ENCODE measurements at regions not wholly inside any gene's neighbourhood (a gene's known extent, or its start where the extent isn't known, plus 50 kb on each side); places are given as distances from the start of the nearest gene placed in this dataset.
"Not testable (repeated sequence)": the region's sequence is repeated elsewhere in the genome, so short reads cannot be mapped to it uniquely, and the experiment has no call there.

DNA sequence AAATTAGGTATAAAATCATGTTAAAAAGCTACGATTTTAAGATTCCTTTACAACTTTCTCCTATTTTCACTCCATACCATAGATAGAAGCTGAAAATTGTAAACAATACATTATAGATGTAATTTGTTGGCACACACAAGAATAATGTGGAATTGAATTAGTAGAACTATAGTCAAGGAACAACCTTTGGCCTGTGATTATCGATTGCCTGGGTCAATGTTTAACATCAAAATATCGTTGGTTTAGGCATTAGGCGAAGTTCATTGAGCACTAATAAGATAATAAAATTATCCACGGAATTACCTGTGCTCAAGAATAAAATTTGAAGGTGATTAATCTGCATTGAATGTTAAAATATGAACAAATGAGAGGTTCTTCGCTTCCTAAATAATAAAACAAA lies 455.1 kb upstream of the ZP4 start:
- Histone ChIP-seq H3K9me3 (ENCODE audit: control insufficient read depth, low read depth, low read length) (peaks cover 2% of the 10 kb centered on the region), H3K27me3 (ENCODE audit: control insufficient read depth, insufficient read depth, low read length) (no peaks in the 10 kb centered on the region), H3K4me3 (ENCODE audit: low read length) (no peak overlapping the region), H3K4me1 (ENCODE audit: control insufficient read depth, insufficient read depth, low read length) (no peaks in the 10 kb centered on the region), H3K36me3 (ENCODE audit: control insufficient read depth, insufficient read depth, low read length) (no peaks in the 10 kb centered on the region), H3K27ac (ENCODE audit: low read length) (no peak overlapping the region)
- DNase-seq, result peak in 1 of 2 donors; percentile 69
- WGBS (ENCODE audit: insufficient coverage, low lambda C conversion rate), result 52% methylated on average over 3 of the region's 6 CpGs

DNA sequence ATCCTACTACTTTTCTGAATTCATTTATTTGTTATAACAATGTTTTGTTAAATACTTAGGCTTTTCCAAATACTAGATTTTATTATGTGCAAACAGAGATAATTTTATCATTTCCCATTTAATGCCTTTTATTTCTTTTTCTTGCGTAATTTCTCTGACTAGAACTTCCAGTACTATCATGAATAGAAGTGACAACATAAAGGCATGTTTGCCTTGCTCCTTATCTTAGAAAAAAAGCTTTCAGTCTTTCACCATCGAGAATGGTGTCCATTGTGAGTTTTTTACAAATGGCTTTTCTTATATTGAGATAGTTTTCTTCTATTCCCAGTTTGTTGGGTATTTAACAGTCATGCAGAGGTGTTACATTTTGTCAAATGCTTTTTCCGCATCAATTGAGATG lies 453.1 kb upstream of the ZP4 start:
- DNase-seq, result peak; percentile 9 to 49
- 56% methylated on average over 2 of the region's 3 CpGs for WGBS (ENCODE audit: insufficient coverage, low lambda C conversion rate)
- Histone ChIP-seq H3K27me3 (ENCODE audit: control insufficient read depth, insufficient read depth, low read length) (no peaks in the 10 kb centered on the region), H3K9me3 (ENCODE audit: control insufficient read depth, low read depth, low read length) (peaks cover 2% of the 10 kb centered on the region), H3K4me3 (ENCODE audit: low read length) (no peak overlapping the region), H3K27ac (ENCODE audit: low read length) (no peak overlapping the region), H3K36me3 (ENCODE audit: control insufficient read depth, insufficient read depth, low read length) (no peaks in the 10 kb centered on the region), H3K4me1 (ENCODE audit: control insufficient read depth, insufficient read depth, low read length) (no peaks in the 10 kb centered on the region)

DNA sequence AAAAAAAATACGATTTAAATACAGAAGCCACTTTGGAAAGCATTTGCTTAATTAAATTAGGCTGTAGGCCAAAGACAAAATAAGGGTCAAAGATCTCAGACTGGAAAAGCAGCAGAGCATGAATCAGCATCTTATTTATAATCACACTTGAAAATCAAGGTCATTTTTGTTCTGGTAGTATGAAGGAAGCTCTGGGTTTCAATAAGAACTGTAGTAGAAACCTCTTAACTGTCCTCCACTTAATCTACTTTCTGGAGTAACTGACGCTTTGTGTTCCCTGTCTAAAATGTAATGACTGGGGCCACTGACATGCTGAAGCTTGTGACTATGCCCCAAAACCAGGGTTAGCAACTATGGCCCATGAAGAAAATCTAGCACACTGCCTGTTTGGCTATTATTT lies 450.7 kb upstream of the ZP4 start:
- H3K9me3 ChIP-seq (ENCODE audit: control insufficient read depth, low read depth, low read length), result peaks cover 2% of the 10 kb centered on the region
- H3K4me3 ChIP-seq (ENCODE audit: low read length), result no peak overlapping the region
- H3K27me3 ChIP-seq (ENCODE audit: control insufficient read depth, insufficient read depth, low read length), result no peaks in the 10 kb centered on the region
- DNase-seq, result no peak
- WGBS (ENCODE audit: insufficient coverage, low lambda C conversion rate), result 80% methylated on average over 1 of the region's 2 CpGs
- no peaks in the 10 kb centered on the region for H3K4me1 ChIP-seq (ENCODE audit: control insufficient read depth, insufficient read depth, low read length)
- no peaks in the 10 kb centered on the region for H3K36me3 ChIP-seq (ENCODE audit: control insufficient read depth, insufficient read depth, low read length)
- no peak overlapping the region for H3K27ac ChIP-seq (ENCODE audit: low read length)

DNA sequence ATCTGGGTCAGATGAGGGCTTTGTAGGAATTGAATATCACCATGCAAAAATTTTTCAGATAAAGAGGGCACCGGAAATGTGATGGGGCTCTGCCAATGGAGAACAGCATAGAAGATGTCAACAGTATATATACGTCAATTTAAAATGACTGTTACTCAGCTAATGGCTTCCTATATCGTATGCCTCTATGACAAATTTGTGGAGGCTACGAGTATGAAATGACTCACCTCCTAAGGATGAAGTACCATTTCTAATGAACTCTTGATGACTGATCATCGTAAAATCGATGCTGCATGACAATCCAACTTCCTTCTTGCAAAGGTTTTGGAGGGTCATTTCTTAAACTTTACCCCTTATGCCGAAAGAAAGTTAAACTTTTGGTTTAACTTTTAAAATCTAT lies 450.3 kb upstream of the ZP4 start:
- H3K27ac ChIP-seq (ENCODE audit: low read length), result no peak overlapping the region
- no peaks in the 10 kb centered on the region for H3K4me1 ChIP-seq (ENCODE audit: control insufficient read depth, insufficient read depth, low read length)
- H3K9me3 ChIP-seq (ENCODE audit: control insufficient read depth, low read depth, low read length), result peaks cover 2% of the 10 kb centered on the region
- WGBS (ENCODE audit: insufficient coverage, low lambda C conversion rate), result 93% methylated on average over 3 of the region's 7 CpGs
- no peaks in the 10 kb centered on the region for H3K36me3 ChIP-seq (ENCODE audit: control insufficient read depth, insufficient read depth, low read length)
- peak in 1 of 2 donors; percentile 45 for DNase-seq
- no peaks in the 10 kb centered on the region for H3K27me3 ChIP-seq (ENCODE audit: control insufficient read depth, insufficient read depth, low read length)
- no peak overlapping the region for H3K4me3 ChIP-seq (ENCODE audit: low read length)

DNA sequence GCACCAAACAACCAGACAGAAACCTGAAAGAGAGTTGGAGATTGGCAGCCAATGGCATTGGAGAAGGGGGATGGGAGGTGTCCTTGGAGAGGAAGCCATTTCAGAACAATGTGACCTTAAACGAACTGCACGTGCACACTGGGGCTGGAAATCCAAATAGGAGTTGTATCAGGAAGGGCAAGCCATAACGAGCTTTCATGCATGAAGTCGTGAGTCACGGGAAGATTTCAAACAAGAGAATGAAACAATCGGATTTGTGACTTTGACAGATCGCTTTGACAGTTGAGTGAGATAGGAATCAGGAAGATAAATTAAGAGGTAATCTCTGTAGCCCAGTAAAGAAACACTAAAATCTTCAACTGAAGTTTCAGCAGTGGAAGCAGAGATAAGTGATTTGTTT lies 445.8 kb upstream of the ZP4 start:
- H3K4me1 ChIP-seq (ENCODE audit: control insufficient read depth, insufficient read depth, low read length), result no peaks in the 10 kb centered on the region
- H3K4me3 ChIP-seq (ENCODE audit: low read length), result no peak overlapping the region
- no peak overlapping the region for H3K27ac ChIP-seq (ENCODE audit: low read length)
- WGBS (ENCODE audit: insufficient coverage, low lambda C conversion rate), result 0% methylated on average over 1 of the region's 7 CpGs
- no peaks in the 10 kb centered on the region for H3K27me3 ChIP-seq (ENCODE audit: control insufficient read depth, insufficient read depth, low read length)
- DNase-seq, result no peak
- no peaks in the 10 kb centered on the region for H3K36me3 ChIP-seq (ENCODE audit: control insufficient read depth, insufficient read depth, low read length)
- H3K9me3 ChIP-seq (ENCODE audit: control insufficient read depth, low read depth, low read length), result no peaks in the 10 kb centered on the region

DNA sequence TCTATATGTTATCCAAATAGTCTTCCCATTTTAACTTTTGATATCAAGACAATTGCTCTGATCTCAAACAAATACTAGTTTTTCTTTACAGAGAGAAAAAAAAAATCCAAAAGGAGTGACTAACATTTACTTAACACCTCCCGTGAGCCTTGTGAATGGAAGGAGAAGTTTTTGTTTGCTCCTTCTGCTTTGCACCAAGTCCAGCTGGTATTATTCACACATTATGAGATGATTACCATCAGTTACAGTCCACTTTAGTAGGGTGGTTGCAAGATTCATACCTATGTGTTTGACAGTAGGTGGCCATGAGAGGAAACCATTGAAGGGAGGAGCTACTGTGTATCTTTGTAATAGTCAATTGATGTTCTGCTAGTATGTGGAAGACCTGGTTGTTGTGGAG lies 443.4 kb upstream of the ZP4 start:
- H3K27me3 ChIP-seq (ENCODE audit: control insufficient read depth, insufficient read depth, low read length), result no peaks in the 10 kb centered on the region
- H3K27ac ChIP-seq (ENCODE audit: low read length), result no peak overlapping the region
- whole genome bisulfite sequencing (ENCODE audit: insufficient coverage, low lambda C conversion rate), result no CpG with 5 or more reads among the region's 1 CpG
- no peak overlapping the region for H3K4me3 ChIP-seq (ENCODE audit: low read length)
- H3K4me1 ChIP-seq (ENCODE audit: control insufficient read depth, insufficient read depth, low read length), result no peaks in the 10 kb centered on the region
- H3K36me3 ChIP-seq (ENCODE audit: control insufficient read depth, insufficient read depth, low read length), result no peaks in the 10 kb centered on the region
- DNase-seq, result no peak
- no peaks in the 10 kb centered on the region for H3K9me3 ChIP-seq (ENCODE audit: control insufficient read depth, low read depth, low read length)

DNA sequence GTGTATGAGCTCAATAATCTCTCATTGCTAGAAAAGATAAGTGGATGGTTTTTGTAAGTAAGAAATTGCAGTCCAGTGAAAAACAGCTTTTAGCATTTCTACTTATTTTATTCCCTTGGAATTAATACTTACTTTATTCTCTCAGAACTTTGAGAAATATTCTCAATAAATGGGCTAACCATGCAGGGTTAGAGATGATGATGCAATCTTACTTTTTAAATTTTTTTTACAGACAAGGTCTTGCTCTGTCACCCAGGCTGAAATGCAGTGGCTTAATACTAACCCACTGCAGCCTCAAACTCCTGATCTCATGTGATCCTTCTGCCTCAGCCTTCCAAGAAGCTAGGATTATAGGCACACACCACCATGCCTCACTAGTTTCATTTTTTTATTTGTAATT lies 440.8 kb upstream of the ZP4 start:
- no peaks in the 10 kb centered on the region for H3K27me3 ChIP-seq (ENCODE audit: control insufficient read depth, insufficient read depth, low read length)
- H3K9me3 ChIP-seq (ENCODE audit: control insufficient read depth, low read depth, low read length), result peaks cover 9% of the 10 kb centered on the region
- H3K4me1 ChIP-seq (ENCODE audit: control insufficient read depth, insufficient read depth, low read length), result no peaks in the 10 kb centered on the region
- DNase-seq, result no peak
- H3K36me3 ChIP-seq (ENCODE audit: control insufficient read depth, insufficient read depth, low read length), result no peaks in the 10 kb centered on the region
- no peak overlapping the region for H3K4me3 ChIP-seq (ENCODE audit: low read length)
- H3K27ac ChIP-seq (ENCODE audit: low read length), result no peak overlapping the region

DNA sequence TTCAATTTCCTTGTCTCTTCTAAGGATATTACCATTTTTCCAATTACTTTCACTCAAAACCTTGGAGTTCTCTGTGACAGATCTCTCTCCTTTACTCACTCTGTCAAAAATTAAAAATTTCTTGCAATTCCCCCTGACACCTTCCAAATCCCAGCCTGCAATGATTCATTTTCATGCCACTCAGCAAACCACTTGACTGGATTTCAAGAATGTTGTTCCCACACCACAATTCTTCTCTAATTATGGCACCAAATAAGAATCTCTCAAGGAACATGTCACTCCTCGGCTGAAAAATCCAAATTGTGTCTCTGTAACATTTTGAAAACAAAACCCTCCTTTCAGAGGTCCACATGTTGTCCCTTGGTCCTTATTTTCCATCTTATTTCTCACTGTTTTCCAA lies 438.9 kb upstream of the ZP4 start:
- no peaks in the 10 kb centered on the region for H3K36me3 ChIP-seq (ENCODE audit: control insufficient read depth, insufficient read depth, low read length)
- H3K27ac ChIP-seq (ENCODE audit: low read length), result no peak overlapping the region
- 100% methylated on average over 1 of the region's 1 CpG for WGBS (ENCODE audit: insufficient coverage, low lambda C conversion rate)
- no peaks in the 10 kb centered on the region for H3K27me3 ChIP-seq (ENCODE audit: control insufficient read depth, insufficient read depth, low read length)
- H3K4me3 ChIP-seq (ENCODE audit: low read length), result no peak overlapping the region
- H3K9me3 ChIP-seq (ENCODE audit: control insufficient read depth, low read depth, low read length), result peaks cover 9% of the 10 kb centered on the region
- no peak for DNase-seq
- no peaks in the 10 kb centered on the region for H3K4me1 ChIP-seq (ENCODE audit: control insufficient read depth, insufficient read depth, low read length)

DNA sequence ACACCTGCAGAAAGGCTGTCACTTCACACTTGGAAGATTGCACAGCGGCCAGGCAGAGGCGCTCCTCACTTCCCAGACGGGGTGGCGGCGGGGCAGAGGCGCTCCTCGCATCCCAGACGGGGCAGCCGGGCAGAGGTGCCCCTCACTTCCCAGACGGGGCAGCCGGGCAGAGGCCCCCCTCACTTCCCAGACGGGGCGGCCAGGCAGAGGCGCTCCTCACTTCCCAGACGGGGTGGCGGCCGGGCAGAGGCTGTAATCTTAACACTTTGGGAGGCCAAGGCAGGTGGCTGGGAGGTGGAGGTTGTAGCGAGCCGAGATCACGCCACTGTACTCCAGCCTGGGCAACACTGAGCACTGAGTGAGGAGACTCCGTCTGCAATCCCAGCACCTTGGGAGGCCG lies 436.3 kb upstream of the ZP4 start:
- not testable (repeated sequence) for H3K4me1 ChIP-seq (ENCODE audit: control insufficient read depth, insufficient read depth, low read length); H3K9me3 ChIP-seq (ENCODE audit: control insufficient read depth, low read depth, low read length); H3K27me3 ChIP-seq (ENCODE audit: control insufficient read depth, insufficient read depth, low read length); H3K36me3 ChIP-seq (ENCODE audit: control insufficient read depth, insufficient read depth, low read length); DNase-seq; H3K27ac ChIP-seq (ENCODE audit: low read length); H3K4me3 ChIP-seq (ENCODE audit: low read length)
- no CpG with 5 or more reads among the region's 22 CpGs for WGBS (ENCODE audit: insufficient coverage, low lambda C conversion rate)

DNA sequence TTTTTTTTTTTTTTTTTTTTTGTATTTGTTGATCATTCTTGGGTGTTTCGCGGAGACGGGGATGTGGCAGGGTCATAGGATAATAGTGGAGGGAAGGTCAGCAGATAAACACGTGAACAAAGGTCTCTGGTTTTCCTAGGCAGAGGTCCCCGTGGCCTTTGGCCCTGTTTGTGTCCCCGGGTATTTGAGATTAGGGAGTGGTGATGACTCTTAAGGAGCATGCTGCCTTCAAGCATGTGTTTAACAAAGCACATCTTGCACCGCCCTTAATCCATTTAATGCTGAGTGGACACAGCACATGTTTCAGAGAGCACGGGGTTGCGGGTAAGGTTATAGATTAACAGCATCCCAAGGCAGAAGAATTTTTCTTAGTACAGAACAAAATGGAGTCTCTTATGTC lies 435.8 kb upstream of the ZP4 start:
- not testable (repeated sequence) for H3K27ac ChIP-seq (ENCODE audit: low read length); H3K36me3 ChIP-seq (ENCODE audit: control insufficient read depth, insufficient read depth, low read length); H3K4me3 ChIP-seq (ENCODE audit: low read length); H3K4me1 ChIP-seq (ENCODE audit: control insufficient read depth, insufficient read depth, low read length); H3K27me3 ChIP-seq (ENCODE audit: control insufficient read depth, insufficient read depth, low read length); H3K9me3 ChIP-seq (ENCODE audit: control insufficient read depth, low read depth, low read length)
- no CpG with 5 or more reads among the region's 9 CpGs for WGBS (ENCODE audit: insufficient coverage, low lambda C conversion rate)
- peak in 1 of 2 donors; percentile 20 for DNase-seq

DNA sequence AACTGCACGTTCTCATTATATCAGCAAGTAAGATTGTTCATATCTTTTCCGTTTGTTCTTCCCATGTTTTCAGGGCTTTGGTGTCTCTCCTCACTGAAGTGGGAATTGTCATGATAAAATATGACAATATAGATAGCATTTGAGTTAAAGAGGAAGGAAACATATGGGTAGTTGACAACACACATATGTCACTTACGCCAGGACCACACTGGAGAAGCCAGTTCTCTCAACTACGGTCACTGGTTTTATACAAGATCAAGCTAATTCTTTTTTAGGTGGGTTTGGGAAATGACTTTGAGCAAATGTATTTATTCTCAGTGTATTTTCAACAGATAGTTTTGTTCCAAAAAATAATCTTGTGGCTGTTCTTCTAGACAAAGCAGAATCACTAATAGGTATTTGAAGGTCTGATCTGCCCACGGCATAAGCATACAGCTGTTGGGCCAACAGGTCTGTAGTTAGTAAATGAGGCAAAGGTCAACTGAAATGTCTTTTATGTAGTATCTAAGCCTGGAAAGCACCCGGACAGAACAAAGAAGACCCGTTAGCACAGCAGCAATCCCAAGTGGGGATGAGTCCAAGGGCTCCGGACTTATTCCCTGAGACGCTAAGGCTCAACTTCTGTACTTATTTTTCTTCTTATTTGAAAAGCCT lies 433.6 kb upstream of the ZP4 start:
- Histone ChIP-seq H3K4me3 (ENCODE audit: low read length) (no peak overlapping the region), H3K27me3 (ENCODE audit: control insufficient read depth, insufficient read depth, low read length) (no peaks in the 10 kb centered on the region), H3K9me3 (ENCODE audit: control insufficient read depth, low read depth, low read length) (peaks cover 9% of the 10 kb centered on the region), H3K27ac (ENCODE audit: low read length) (no peak overlapping the region), H3K36me3 (ENCODE audit: control insufficient read depth, insufficient read depth, low read length) (no peaks in the 10 kb centered on the region), H3K4me1 (ENCODE audit: control insufficient read depth, insufficient read depth, low read length) (no peaks in the 10 kb centered on the region)
- 38% methylated on average over 2 of the region's 9 CpGs for WGBS (ENCODE audit: insufficient coverage, low lambda C conversion rate)
- peak in 1 of 2 donors; percentile 27 for DNase-seq
